ENCODE measurements at regions not wholly inside any gene's neighbourhood (a gene's known extent, or its start where the extent isn't known, plus 50 kb on each side); places are given as distances from the start of the nearest gene placed in this dataset.

- Histone ChIP-seq H3K4me3 (ENCODE audit: control insufficient read depth in 2 of 3, extremely low read depth in 1 of 3, insufficient read depth in 2 of 3, low read depth in 1 of 3, low read length in 3 of 3) (no peak overlapping the region), H4K20me1 (ENCODE audit: control insufficient read depth, extremely low read depth, insufficient read depth, low read length) (no peaks in the 10 kb centered on the region), H3K9ac (ENCODE audit: control insufficient read depth, extremely low read depth, insufficient read depth, low read length) (no peak overlapping the region), H3K4me1 (ENCODE audit: control insufficient read depth, extremely low read depth, insufficient read depth, low read length) (no peaks in the 10 kb centered on the region), H3K4me2 (ENCODE audit: control insufficient read depth, extremely low read depth, insufficient read depth, low read depth, low read length) (no peak overlapping the region), H3K27me3 (ENCODE audit: control insufficient read depth, extremely low read depth, insufficient read depth, low read length) (no peaks in the 10 kb centered on the region), H3K9me1 (ENCODE audit: control insufficient read depth, extremely low read depth, insufficient read depth, low read length) (no peaks in the 10 kb centered on the region), H3K27ac (ENCODE audit: control insufficient read depth, insufficient read depth, low read length) (no peak overlapping the region), H3K79me2 (ENCODE audit: control insufficient read depth, insufficient read depth, low read length) (no peaks in the 10 kb centered on the region), H2AFZ (ENCODE audit: control insufficient read depth, low read length) (no peak overlapping the region), H3K36me3 (ENCODE audit: control insufficient read depth in 2 of 2, extremely low read depth in 1 of 2, insufficient read depth in 2 of 2, low read length in 2 of 2) (no peaks in the 10 kb centered on the region), H3K9me3 (ENCODE audit: control insufficient read depth, low read depth, low read length) (no peaks in the 10 kb centered on the region)
- TF ChIP-seq CTCF (optimal IDR thresholded peaks at IDR 0.05 in 1 of 3, IDR thresholded peaks at IDR 0.05 in 1 of 3, conservative IDR thresholded peaks at IDR 0.05 in 1 of 3; ENCODE audit: extremely low read depth in 1 of 3, insufficient read depth in 2 of 3, low read length in 3 of 3) (no peak), EZH2 (IDR thresholded peaks at IDR 0.05; ENCODE audit: low read length) (no peak)
- DNase-seq (ENCODE audit: low read depth, low spot score) (no peak), FAIRE-seq (no peak)
- dilution Hi-C loops (cut with MboI; ENCODE audit: extremely low pct_ligation_motif_present, low sequenced_read_pairs) = no loop called here
Observed at GRCh38 chrX:15971696-15972095, 117.1 kb upstream of the AP1S2 start.

- Histone ChIP-seq H3K9me3 (ENCODE audit: control insufficient read depth, low read depth, low read length) (no peaks in the 10 kb centered on the region), H3K36me3 (ENCODE audit: control insufficient read depth in 2 of 2, extremely low read depth in 1 of 2, insufficient read depth in 2 of 2, low read length in 2 of 2) (no peaks in the 10 kb centered on the region), H3K27me3 (ENCODE audit: control insufficient read depth, extremely low read depth, insufficient read depth, low read length) (no peaks in the 10 kb centered on the region), H3K4me2 (ENCODE audit: control insufficient read depth, extremely low read depth, insufficient read depth, low read depth, low read length) (no peak overlapping the region), H3K27ac (ENCODE audit: control insufficient read depth, insufficient read depth, low read length) (no peak overlapping the region), H4K20me1 (ENCODE audit: control insufficient read depth, extremely low read depth, insufficient read depth, low read length) (no peaks in the 10 kb centered on the region), H3K4me3 (ENCODE audit: control insufficient read depth in 2 of 3, extremely low read depth in 1 of 3, insufficient read depth in 2 of 3, low read depth in 1 of 3, low read length in 3 of 3) (no peak overlapping the region), H2AFZ (ENCODE audit: control insufficient read depth, low read length) (no peak overlapping the region), H3K79me2 (ENCODE audit: control insufficient read depth, insufficient read depth, low read length) (no peaks in the 10 kb centered on the region), H3K9ac (ENCODE audit: control insufficient read depth, extremely low read depth, insufficient read depth, low read length) (no peak overlapping the region), H3K9me1 (ENCODE audit: control insufficient read depth, extremely low read depth, insufficient read depth, low read length) (no peaks in the 10 kb centered on the region), H3K4me1 (ENCODE audit: control insufficient read depth, extremely low read depth, insufficient read depth, low read length) (no peaks in the 10 kb centered on the region)
- dilution Hi-C loops (cut with MboI; ENCODE audit: extremely low pct_ligation_motif_present, low sequenced_read_pairs) = no loop called here
- FAIRE-seq (no peak), DNase-seq (ENCODE audit: low read depth, low spot score) (no peak)
- TF ChIP-seq CTCF (optimal IDR thresholded peaks at IDR 0.05 in 1 of 3, IDR thresholded peaks at IDR 0.05 in 1 of 3, conservative IDR thresholded peaks at IDR 0.05 in 1 of 3; ENCODE audit: extremely low read depth in 1 of 3, insufficient read depth in 2 of 3, low read length in 3 of 3) = no peak
- no peak for TF ChIP-seq EZH2 (IDR thresholded peaks at IDR 0.05; ENCODE audit: low read length)
Observed at GRCh38 chrX:15963858-15964257, 109.2 kb upstream of the AP1S2 start.

Data from keratinocyte (primary cell).